ENCODE measurements at regions not wholly inside any gene's neighbourhood (a gene's known extent, or its start where the extent isn't known, plus 50 kb on each side); places are given as distances from the start of the nearest gene placed in this dataset.

GRCh38 chr5:152907488-152908245 is 502.6 kb upstream of the NMUR2 start:
- no peaks in the 10 kb centered on the region for H3K4me1 Mint-ChIP-seq (ENCODE audit: insufficient read depth, unreplicated experiment)
- no peak for TF ChIP-seq CTCF (IDR thresholded peaks at IDR 0.05; ENCODE audit: unreplicated experiment)
- intact Hi-C loops (cut with micrococcal nuclease) = no loop called here
- H3K36me3 Mint-ChIP-seq (ENCODE audit: insufficient read depth, unreplicated experiment) = no peaks in the 10 kb centered on the region
- no peaks in the 10 kb centered on the region for H3K9me3 Mint-ChIP-seq (ENCODE audit: unreplicated experiment)
- H3K27ac Mint-ChIP-seq (ENCODE audit: low read depth, unreplicated experiment) = no peak overlapping the region
- no TSS peak for BruUV-seq (replicated peaks)
- H3K27me3 Mint-ChIP-seq (ENCODE audit: insufficient read depth, unreplicated experiment) = no peaks in the 10 kb centered on the region
- H3K4me3 Mint-ChIP-seq (ENCODE audit: unreplicated experiment) = no peak overlapping the region
- CTCF ChIA-PET = interaction anchor here (0.6 kb wide), 1 partner anchor 762 kb away, joined by 3 read pairs; no protein-coding TSS in a partner anchor
- POLR2A ChIA-PET = no interaction called here
- no peak for DNase-seq (ENCODE audit: unreplicated experiment)

- H3K9me3 Mint-ChIP-seq (ENCODE audit: unreplicated experiment) = no peaks in the 10 kb centered on the region
These were observed 507.8 kb upstream of the NMUR2 start for GRCh38 chr5:152912924-152913323.

GRCh38 chr5:152932621-152933020 is 527.5 kb upstream of the NMUR2 start:
- ChIA-PET POLR2A (interaction anchor here (0.7 to 1.1 kb wide), 2 partner anchors 9 to 58 kb away, joined by 3 read pairs; no protein-coding TSS in a partner anchor), CTCF (no interaction called here)
- H3K4me3 Mint-ChIP-seq (ENCODE audit: unreplicated experiment) = no peak overlapping the region
- BruUV-seq (replicated peaks) = no TSS peak
- H3K27ac Mint-ChIP-seq (ENCODE audit: low read depth, unreplicated experiment) = peak overlapping the region; percentile 25
- H3K9me3 Mint-ChIP-seq (ENCODE audit: unreplicated experiment) = peaks cover 1% of the 10 kb centered on the region
- peaks cover 6% of the 10 kb centered on the region for H3K4me1 Mint-ChIP-seq (ENCODE audit: insufficient read depth, unreplicated experiment)
- H3K27me3 Mint-ChIP-seq (ENCODE audit: insufficient read depth, unreplicated experiment) = no peaks in the 10 kb centered on the region
- intact Hi-C loops (cut with micrococcal nuclease) = no loop called here
- TF ChIP-seq CTCF (IDR thresholded peaks at IDR 0.05; ENCODE audit: unreplicated experiment) = no peak
- DNase-seq (ENCODE audit: unreplicated experiment) = peak; percentile 6
- no peaks in the 10 kb centered on the region for H3K36me3 Mint-ChIP-seq (ENCODE audit: insufficient read depth, unreplicated experiment)

More at GRCh38 chr5:152912924-152913323, 507.8 kb upstream of the NMUR2 start:
- no peak for DNase-seq (ENCODE audit: unreplicated experiment)
- ChIA-PET POLR2A (no interaction called here), CTCF (interaction anchor here (1.1 kb wide), 1 partner anchor 9 kb away, joined by 3 read pairs; no protein-coding TSS in a partner anchor)
- Mint-ChIP-seq H3K4me1 (ENCODE audit: insufficient read depth, unreplicated experiment) (no peaks in the 10 kb centered on the region), H3K27ac (ENCODE audit: low read depth, unreplicated experiment) (no peak overlapping the region), H3K27me3 (ENCODE audit: insufficient read depth, unreplicated experiment) (no peaks in the 10 kb centered on the region), H3K36me3 (ENCODE audit: insufficient read depth, unreplicated experiment) (no peaks in the 10 kb centered on the region), H3K4me3 (ENCODE audit: unreplicated experiment) (no peak overlapping the region)
- no peak for TF ChIP-seq CTCF (IDR thresholded peaks at IDR 0.05; ENCODE audit: unreplicated experiment)
- BruUV-seq (replicated peaks) = no TSS peak
- intact Hi-C loops (cut with micrococcal nuclease) = no loop called here

- Mint-ChIP-seq H3K4me1 (ENCODE audit: insufficient read depth, unreplicated experiment) (peaks cover 6% of the 10 kb centered on the region), H3K27me3 (ENCODE audit: insufficient read depth, unreplicated experiment) (no peaks in the 10 kb centered on the region), H3K4me3 (ENCODE audit: unreplicated experiment) (no peak overlapping the region), H3K9me3 (ENCODE audit: unreplicated experiment) (peaks cover 6% of the 10 kb centered on the region), H3K36me3 (ENCODE audit: insufficient read depth, unreplicated experiment) (no peaks in the 10 kb centered on the region), H3K27ac (ENCODE audit: low read depth, unreplicated experiment) (peak overlapping the region; percentile 25)
- DNase-seq (ENCODE audit: unreplicated experiment) = no peak
- no TSS peak for BruUV-seq (replicated peaks)
- intact Hi-C loops (cut with micrococcal nuclease) = no loop called here
- no peak for TF ChIP-seq CTCF (IDR thresholded peaks at IDR 0.05; ENCODE audit: unreplicated experiment)
- CTCF ChIA-PET = interaction anchor here (0.6 kb wide), 1 partner anchor 799 kb away, joined by 3 read pairs; no protein-coding TSS in a partner anchor
- POLR2A ChIA-PET = interaction anchor here (0.7 to 1.1 kb wide), 2 partner anchors 9 to 57 kb away, joined by 3 read pairs; no protein-coding TSS in a partner anchor
These were observed 528.0 kb upstream of the NMUR2 start for GRCh38 chr5:152933056-152933455.
